ENCODE measurements at regions not wholly inside any gene's neighbourhood (a gene's known extent, or its start where the extent isn't known, plus 50 kb on each side); places are given as distances from the start of the nearest gene placed in this dataset.
"Not testable (repeated sequence)": the region's sequence is repeated elsewhere in the genome, so short reads cannot be mapped to it uniquely, and the experiment has no call there.

- DNase-seq = no peak
Measured at GRCh38 chr12:66733321-66733720, 54.4 kb upstream of the GRIP1 start.

- DNase-seq = no peak
Measured at GRCh38 chr12:66733839-66734238, 55.0 kb upstream of the GRIP1 start.

- peak; percentile 11 for DNase-seq
Measured at GRCh38 chr12:66735275-66735674, 56.4 kb upstream of the GRIP1 start.

GRCh38 chr12:66736931-66737330, 58.1 kb upstream of the GRIP1 start:
- no peak for DNase-seq

- DNase-seq = no peak
Measured at GRCh38 chr12:66739266-66739665, 60.4 kb upstream of the GRIP1 start.

GRCh38 chr12:66739940-66740651, 61.2 kb upstream of the GRIP1 start:
- no peak for DNase-seq

GRCh38 chr12:66740732-66741131, 61.9 kb upstream of the GRIP1 start:
- DNase-seq = no peak

GRCh38 chr12:66741919-66742318, 63.0 kb upstream of the GRIP1 start:
- no peak for DNase-seq

GRCh38 chr12:66742508-66743367, 63.9 kb upstream of the GRIP1 start:
- no peak for DNase-seq

GRCh38 chr12:66744461-66744860, 65.6 kb upstream of the GRIP1 start:
- DNase-seq = no peak

GRCh38 chr12:66744956-66745383, 66.1 kb upstream of the GRIP1 start:
- peak; percentile 2 for DNase-seq

- DNase-seq = no peak
Measured at GRCh38 chr12:66746489-66747201, 67.8 kb upstream of the GRIP1 start.

- DNase-seq = no peak
Measured at GRCh38 chr12:66751432-66752113, 72.7 kb upstream of the GRIP1 start.

- DNase-seq = no peak
Measured at GRCh38 chr12:66753810-66754209, 74.9 kb upstream of the GRIP1 start.

- DNase-seq = no peak
Measured at GRCh38 chr12:66755727-66756395, 77.0 kb upstream of the GRIP1 start.

GRCh38 chr12:66756631-66757030, 77.8 kb upstream of the GRIP1 start:
- no peak for DNase-seq

- DNase-seq = not testable (repeated sequence)
Measured at GRCh38 chr12:66760122-66760521, 81.2 kb upstream of the GRIP1 start.

- no peak for DNase-seq
Measured at GRCh38 chr12:66763467-66763866, 84.6 kb upstream of the GRIP1 start.

GRCh38 chr12:66765204-66765603, 86.3 kb upstream of the GRIP1 start:
- no peak for DNase-seq

GRCh38 chr12:66767536-66767935, 88.7 kb upstream of the GRIP1 start:
- no peak for DNase-seq

- no peak for DNase-seq
Measured at GRCh38 chr12:66768293-66768692, 89.4 kb upstream of the GRIP1 start.

GRCh38 chr12:66774929-66775328, 96.1 kb upstream of the GRIP1 start:
- no peak for DNase-seq

Data from activated CD4-positive, alpha-beta T cell treated with anti-CD3 and anti-CD28 coated beads, Interleukin-2, Interleukin-6, amounts not matched to agents 100 ng/mL and 50 ng/mL, durations not matched to agents 16 hours and 8 hours (primary cell).